ENCODE measurements at regions not wholly inside any gene's neighbourhood (a gene's known extent, or its start where the extent isn't known, plus 50 kb on each side); places are given as distances from the start of the nearest gene placed in this dataset.

GRCh38 chr2:60368456-60368855 lies 185.0 kb downstream of the BCL11A start:
- Histone ChIP-seq H3K4me1 (ENCODE audit: insufficient read depth, low read length) (no peaks in the 10 kb centered on the region), H3K4me3 (ENCODE audit: low read length) (no peak overlapping the region), H3K27me3 (ENCODE audit: control insufficient read depth in 1 of 2, insufficient read depth in 2 of 2, low read length in 2 of 2) (peaks cover 0 to 2% of the 10 kb centered on the region in 2 experiments), H3K27ac (ENCODE audit: low read depth in 1 of 2, low read length in 2 of 2) (no peak overlapping the region), H3K9me3 (ENCODE audit: control insufficient read depth in 1 of 2, insufficient read depth in 1 of 2, low read length in 2 of 2) (peaks cover 0 to 5% of the 10 kb centered on the region in 2 experiments), H3K36me3 (ENCODE audit: insufficient read depth, low read length) (no peaks in the 10 kb centered on the region)
- no peaks in the 10 kb centered on the region for H3K36me3 Mint-ChIP-seq (ENCODE audit: low read depth)
- DNase-seq (no peak), ATAC-seq (ENCODE audit: poor library complexity) (no peak)
- H3K27ac Mint-ChIP-seq = no peak overlapping the region
- POLR2A ChIA-PET = no interaction called here
- H3K9me3 Mint-ChIP-seq = no peaks in the 10 kb centered on the region
- no peak for TF ChIP-seq CTCF (IDR thresholded peaks at IDR 0.05)
- H3K4me3 Mint-ChIP-seq = no peak overlapping the region
- H3K4me1 Mint-ChIP-seq (ENCODE audit: low read depth) = no peaks in the 10 kb centered on the region
- CTCF ChIA-PET = no interaction called here
- no peaks in the 10 kb centered on the region for H3K27me3 Mint-ChIP-seq
- intact Hi-C loops (cut with DNase I, micrococcal nuclease) = no loop called here

- ATAC-seq (ENCODE audit: poor library complexity) (no peak), DNase-seq (peak in 2 of 14 experiments; percentile 44 to 56)
- Histone ChIP-seq H3K4me3 (ENCODE audit: low read length) (no peak overlapping the region), H3K4me1 (ENCODE audit: insufficient read depth, low read length) (no peaks in the 10 kb centered on the region), H3K27ac (ENCODE audit: low read depth in 1 of 2, low read length in 2 of 2) (no peak overlapping the region), H3K36me3 (ENCODE audit: insufficient read depth, low read length) (no peaks in the 10 kb centered on the region), H3K27me3 (ENCODE audit: control insufficient read depth in 1 of 2, insufficient read depth in 2 of 2, low read length in 2 of 2) (peaks cover 0 to 2% of the 10 kb centered on the region in 2 experiments), H3K9me3 (ENCODE audit: control insufficient read depth in 1 of 2, insufficient read depth in 1 of 2, low read length in 2 of 2) (no peaks in the 10 kb centered on the region)
- intact Hi-C loops (cut with DNase I, micrococcal nuclease) = no loop called here
- no peaks in the 10 kb centered on the region for H3K27me3 Mint-ChIP-seq
- no peak overlapping the region for H3K4me3 Mint-ChIP-seq
- no peaks in the 10 kb centered on the region for H3K4me1 Mint-ChIP-seq (ENCODE audit: low read depth)
- ChIA-PET POLR2A (no interaction called here), CTCF (no interaction called here)
- no peaks in the 10 kb centered on the region for H3K9me3 Mint-ChIP-seq
- no peaks in the 10 kb centered on the region for H3K36me3 Mint-ChIP-seq (ENCODE audit: low read depth)
- no peak for TF ChIP-seq CTCF (IDR thresholded peaks at IDR 0.05)
- no peak overlapping the region for H3K27ac Mint-ChIP-seq
Measured at GRCh38 chr2:60366135-60366712, 187.2 kb downstream of the BCL11A start.

- no peaks in the 10 kb centered on the region for H3K36me3 Mint-ChIP-seq (ENCODE audit: low read depth)
- TF ChIP-seq CTCF (IDR thresholded peaks at IDR 0.05) = no peak
- ChIA-PET CTCF (no interaction called here), POLR2A (no interaction called here)
- H3K27ac Mint-ChIP-seq = no peak overlapping the region
- no peaks in the 10 kb centered on the region for H3K4me1 Mint-ChIP-seq (ENCODE audit: low read depth)
- Histone ChIP-seq H3K27ac (ENCODE audit: low read depth in 1 of 2, low read length in 2 of 2) (no peak overlapping the region), H3K36me3 (ENCODE audit: insufficient read depth, low read length) (no peaks in the 10 kb centered on the region), H3K4me1 (ENCODE audit: insufficient read depth, low read length) (no peaks in the 10 kb centered on the region), H3K4me3 (ENCODE audit: low read length) (no peak overlapping the region), H3K9me3 (ENCODE audit: control insufficient read depth in 1 of 2, insufficient read depth in 1 of 2, low read length in 2 of 2) (peaks cover 0 to 3% of the 10 kb centered on the region in 2 experiments), H3K27me3 (ENCODE audit: control insufficient read depth in 1 of 2, insufficient read depth in 2 of 2, low read length in 2 of 2) (peaks cover 0 to 2% of the 10 kb centered on the region in 2 experiments)
- no peaks in the 10 kb centered on the region for H3K27me3 Mint-ChIP-seq
- no peak for ATAC-seq (ENCODE audit: poor library complexity)
- H3K9me3 Mint-ChIP-seq = no peaks in the 10 kb centered on the region
- H3K4me3 Mint-ChIP-seq = no peak overlapping the region
- intact Hi-C loops (cut with DNase I, micrococcal nuclease) = no loop called here
- no peak for DNase-seq
Measured at GRCh38 chr2:60365556-60365955, 187.9 kb downstream of the BCL11A start.

Data from CD4-positive, alpha-beta T cell (primary cell).